ENCODE measurements at regions not wholly inside any gene's neighbourhood (a gene's known extent, or its start where the extent isn't known, plus 50 kb on each side); places are given as distances from the start of the nearest gene placed in this dataset.

DNA sequence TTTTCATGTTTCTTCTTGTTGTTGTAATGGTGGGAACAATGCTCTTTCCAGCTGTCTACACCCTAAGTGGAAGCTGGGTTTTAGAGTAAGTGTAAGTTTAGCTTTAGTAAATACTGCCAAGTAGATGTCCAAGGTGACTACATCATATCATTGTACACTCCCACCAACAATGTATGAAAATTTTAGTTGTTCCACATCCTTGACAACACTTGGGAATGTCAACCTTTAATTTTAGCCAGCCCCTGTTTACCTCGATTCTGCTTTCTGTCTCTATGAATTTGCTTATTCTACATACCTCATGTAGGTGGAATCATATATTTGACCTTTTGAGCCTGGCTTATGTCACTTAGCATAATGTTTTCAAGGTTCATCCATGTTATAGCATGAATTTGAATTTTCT, 93.0 kb downstream of the MTPAP start:
- no peak for DNase-seq (ENCODE audit: low read depth)

DNA sequence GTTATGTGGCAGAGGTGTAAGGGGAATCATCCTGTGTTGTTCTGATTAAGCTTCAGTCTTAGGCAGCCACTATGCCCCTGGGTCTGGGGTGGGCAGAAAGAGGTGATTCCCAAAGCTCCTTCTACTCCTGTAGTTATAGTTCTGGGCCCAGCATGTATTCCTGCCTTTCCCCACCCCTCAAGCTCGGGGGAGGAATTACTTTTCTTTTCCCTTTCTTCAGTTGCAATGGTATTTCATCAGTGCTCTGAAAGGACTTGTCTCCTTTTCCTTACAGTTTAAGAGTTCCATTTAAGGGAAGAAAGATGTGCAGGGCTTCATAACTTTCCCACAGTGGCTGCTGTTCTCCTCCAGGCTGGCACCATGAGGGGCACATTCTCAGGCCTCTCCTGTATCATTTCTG, 94.2 kb downstream of the MTPAP start:
- no peak for DNase-seq (ENCODE audit: low read depth)

DNA sequence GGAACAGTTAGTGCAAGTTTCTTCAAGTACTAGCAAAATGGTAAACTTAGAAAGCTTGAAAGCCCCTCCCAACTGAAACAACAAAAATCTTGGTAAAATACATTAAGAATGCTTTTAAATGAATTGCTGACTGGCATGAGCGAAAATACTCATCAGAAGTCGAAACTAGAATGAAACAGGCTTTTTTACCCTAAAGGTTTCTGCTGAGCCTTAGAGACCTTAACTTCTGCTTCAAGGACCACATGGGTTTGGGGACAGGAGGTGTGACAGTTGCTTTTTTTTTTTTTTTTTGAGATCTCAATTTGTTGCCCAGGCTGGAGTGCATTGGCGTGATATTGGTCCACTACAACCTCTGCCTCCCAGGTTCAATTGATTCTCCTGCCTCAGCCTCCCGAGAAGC, 100.3 kb downstream of the MTPAP start:
- no peak for DNase-seq (ENCODE audit: low read depth)

DNA sequence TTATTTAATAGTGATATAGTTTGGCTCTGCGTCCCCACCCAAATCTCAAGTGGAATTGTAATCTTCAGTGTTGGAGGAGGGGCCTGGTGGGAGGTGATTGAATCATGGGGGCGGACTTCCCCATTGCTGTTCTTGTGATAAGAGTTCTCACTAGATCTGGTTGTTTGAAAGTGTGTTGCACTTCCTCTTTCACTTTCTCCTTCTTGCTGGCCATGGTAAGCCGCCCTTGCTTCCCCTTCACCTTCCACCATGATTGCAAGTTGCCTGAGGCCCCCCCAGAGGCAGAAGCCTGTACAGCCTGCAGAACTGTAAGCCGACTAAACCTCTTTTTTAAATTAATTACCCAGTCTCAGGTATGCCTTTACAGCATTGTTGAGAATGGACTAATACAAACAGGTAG, 101.4 kb downstream of the MTPAP start:
- no peak for DNase-seq (ENCODE audit: low read depth)

DNA sequence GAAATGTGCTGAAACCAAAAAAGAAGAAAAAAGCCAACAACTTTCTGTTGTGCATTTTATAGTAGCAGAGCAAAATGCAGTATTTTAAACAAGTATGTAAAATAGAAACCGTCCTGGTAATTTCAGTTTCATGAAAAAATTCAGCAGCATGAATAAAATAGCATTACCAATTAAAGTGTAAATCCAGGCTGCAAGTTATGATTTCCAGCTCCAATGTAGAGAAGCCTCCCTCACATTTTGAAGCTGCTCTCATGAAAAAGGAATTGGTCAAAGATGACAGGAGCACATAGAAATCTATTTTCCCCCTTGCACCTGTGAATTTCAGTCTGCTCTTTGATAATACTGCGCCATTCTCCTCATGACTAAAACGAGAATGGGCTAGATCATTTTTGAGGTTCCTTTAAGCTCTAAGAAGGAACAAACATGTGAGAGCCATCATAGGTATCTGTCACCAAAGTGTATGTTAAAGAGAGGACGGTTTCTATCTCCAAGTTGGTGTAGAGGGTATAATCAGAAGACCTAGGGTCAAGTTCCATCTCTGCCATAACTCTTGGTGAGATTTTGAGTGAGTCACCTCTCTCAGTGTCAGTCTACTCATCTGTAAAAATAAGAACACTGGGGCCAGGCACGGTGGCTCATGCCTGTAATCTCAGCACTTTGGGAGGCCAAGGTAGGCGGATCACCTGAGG, 107.5 kb downstream of the MTPAP start:
- DNase-seq (ENCODE audit: low read depth): no peak

DNA sequence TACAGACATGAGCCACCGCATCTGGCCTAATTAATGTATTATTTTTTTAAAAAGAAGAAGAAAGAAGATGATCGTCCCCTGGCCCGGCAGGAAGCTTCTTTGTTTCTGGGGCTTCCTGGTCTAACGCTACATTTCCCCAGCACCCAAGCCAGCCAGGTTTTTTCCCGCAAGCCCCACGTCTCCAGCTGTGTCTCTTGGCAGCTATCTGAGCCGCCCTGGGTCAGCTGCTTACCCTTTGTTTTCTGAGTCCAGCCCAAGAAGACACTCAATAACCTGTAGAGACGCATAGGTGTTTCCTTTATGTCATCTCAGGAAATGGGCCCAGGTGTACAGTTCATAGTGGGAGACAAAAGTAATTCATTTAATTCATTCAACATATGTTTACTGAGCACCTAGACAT, 110.2 kb downstream of the MTPAP start:
- DNase-seq (ENCODE audit: low read depth): no peak

DNA sequence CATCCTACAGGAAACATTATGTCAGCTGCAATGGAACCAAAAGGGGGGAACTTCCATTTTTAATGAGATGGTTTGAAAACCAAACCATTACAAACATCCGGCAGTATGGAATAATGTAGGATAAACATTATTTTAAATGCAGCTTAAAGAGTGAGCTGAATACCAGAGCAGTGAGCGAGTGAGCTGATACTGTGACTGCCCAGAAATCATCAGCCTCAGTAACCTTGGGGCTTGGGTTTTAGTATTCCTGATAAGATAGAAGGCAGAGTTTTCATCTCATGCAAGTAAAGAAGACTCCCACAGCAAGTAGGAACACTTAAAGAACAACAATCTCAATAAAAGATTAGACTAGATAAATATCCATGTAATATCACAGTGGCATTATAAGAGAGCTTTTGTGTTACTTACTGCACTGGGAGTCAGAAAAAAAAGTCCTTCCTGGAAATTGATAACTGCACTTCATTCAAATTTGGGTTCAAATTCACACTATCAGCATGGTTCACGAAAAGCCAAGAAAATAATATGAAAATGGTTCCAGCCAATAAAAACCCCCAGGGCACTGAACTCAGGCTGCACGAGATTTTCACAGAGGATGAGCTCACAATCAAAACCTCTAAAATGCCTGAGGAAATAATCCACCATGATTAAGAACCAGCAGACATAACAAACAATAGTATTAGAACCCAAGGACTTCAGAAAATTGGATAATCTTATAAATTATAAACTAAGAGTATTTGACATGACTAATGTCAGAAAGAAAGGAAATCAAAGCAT, 115.7 kb downstream of the MTPAP start:
- DNase-seq (ENCODE audit: low read depth): no peak

DNA sequence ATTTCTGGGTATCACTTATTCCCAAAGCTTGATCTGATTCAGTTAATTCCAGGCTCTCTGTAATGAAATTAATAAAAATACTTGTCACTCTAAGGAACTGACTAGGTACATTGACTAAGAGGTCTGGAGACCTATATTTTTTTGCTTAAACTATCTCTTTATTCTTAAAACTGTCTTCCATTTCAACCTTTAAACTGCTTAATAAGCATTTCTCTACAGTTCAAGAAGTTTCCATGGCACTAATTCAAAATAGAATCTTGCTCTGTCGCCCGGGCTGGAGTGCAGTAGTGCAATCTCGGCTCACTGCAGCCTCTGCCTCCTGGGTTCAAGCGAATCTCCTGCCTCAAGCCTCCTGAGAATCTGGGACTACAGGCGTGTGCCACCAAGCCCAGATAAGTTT, 117.4 kb downstream of the MTPAP start:
- no peak for DNase-seq (ENCODE audit: low read depth)

DNA sequence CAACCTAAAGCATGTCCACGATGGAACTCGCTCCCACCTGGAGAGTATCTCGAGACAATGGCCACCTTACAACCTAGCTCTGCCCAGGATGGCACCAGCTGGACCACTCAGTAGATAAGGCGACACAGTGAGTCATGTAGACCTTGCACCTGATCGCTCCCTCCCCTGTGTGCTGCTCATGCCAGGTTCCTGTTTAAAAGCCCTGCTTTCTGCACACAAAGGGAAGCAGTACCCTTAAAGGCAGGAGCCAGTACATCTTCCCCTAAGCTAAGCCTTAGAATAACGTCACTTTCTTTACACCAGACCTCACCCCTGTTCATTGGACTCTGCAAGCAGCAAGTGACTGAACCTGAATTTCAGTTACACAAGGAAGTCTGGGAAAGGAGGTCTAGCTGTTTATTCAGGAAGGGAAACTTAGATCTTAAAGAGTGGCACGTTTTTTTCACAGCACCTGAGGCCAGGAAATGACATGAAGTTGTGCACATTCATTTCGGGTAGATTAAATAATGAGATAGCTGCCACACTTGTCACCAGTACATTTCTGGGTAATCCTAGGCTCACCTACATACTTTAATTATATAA, 117.9 kb downstream of the MTPAP start:
- DNase-seq (ENCODE audit: low read depth): no peak

DNA sequence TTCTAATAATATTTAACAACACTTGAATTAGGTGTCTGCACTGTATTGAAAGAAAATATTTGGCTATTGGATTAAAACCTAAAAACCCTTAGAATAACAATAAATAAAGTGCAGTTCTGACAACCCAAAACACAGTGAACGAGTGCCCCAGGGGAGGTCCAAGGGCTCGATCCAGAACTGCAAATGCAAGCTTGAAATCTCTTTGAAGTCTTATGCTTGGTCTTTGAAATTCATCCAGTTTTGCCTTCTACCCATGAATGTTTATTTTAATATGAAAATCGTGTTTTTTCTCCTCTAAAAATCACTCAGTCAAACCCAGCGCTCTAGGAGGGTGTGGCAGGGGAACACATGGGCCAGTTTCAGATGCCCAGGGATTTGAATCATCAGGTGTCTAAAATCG, 119.5 kb downstream of the MTPAP start:
- no peak for DNase-seq (ENCODE audit: low read depth)

DNA sequence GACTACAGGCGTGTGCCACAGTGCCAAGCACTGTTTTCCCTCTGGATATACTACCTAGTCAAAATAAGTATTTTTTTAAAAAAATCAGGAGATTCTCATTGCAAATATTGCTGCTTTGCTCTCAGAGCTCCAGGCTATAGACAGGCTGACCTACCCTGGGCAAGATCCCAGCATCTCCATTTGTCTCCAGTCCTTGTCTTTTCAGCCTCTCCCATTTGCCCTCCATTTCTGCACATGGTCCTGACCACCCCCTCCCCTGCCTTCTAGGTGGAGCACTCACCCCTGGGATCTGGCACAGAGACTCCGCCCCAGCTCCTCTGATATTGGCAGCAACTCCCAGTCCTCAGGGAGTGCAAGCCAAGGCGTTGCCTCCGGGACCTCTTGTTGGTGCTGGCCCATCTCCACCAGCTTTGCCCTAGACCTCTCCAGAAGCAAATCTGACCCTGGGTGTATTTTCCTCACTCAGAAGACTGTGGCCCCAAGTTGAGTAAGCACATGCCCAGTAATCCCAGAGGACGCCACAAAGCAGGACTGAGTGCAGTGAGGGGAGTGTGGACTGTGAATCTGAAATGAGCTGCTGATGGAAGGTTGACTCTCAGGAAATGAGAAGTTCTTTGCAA, 120.6 kb downstream of the MTPAP start:
- no peak for DNase-seq (ENCODE audit: low read depth)

DNA sequence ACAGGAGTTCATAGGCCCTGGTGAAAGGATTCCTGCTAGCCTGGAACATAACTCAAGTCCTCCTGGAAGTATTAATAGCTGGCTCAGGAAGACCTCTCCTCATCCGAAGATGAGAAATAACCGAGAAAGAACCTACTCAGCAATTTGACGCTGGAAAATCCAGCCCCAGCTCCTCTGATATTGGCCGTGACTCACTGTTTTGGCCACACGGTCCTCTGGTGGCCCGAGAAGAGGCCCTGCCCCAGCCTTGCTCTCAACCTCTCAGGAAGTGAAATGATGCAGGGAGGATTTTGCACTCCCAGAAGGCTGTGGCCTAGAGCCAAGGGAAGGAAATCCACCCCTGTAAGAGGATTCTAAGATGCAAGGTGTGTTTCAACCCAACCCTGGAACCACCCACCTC, 121.6 kb downstream of the MTPAP start:
- no peak for DNase-seq (ENCODE audit: low read depth)

DNA sequence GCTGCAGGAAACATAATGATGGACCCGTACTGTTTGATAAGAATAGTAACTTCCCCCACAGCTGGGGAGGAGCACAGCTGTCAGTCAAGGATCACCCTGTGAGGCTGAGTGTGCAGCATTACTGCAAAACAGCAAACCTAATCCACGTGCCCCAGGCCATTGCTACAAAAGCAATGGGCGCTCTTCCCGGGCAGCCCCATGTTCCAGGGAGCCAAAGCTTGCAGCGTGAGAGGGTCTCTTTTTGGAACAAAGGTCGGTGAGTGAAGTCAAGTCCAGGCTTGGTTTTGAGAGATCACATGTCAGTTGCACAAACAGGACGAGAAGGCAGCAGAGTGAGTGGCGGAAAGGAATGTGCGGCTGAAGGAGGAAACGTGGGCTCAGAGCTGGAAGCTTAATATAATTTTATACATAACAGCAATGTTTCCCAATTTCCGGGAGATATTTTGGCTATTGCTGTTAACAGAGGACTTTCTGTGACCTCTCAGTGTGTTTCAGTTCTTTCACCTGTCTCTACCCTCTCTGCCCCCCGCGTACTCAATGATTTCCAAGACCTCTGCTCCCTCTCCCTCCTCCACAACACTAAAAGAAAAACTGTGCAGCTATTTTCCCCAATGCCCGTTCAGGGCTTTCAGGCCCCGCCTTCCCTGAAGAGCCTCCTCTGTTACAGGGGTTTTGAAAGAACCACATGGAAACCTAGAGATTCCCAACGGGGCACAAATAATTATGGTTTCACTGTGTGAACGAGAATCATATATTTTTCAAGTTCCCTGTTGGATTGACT, 128.9 kb downstream of the MTPAP start:
- DNase-seq (ENCODE audit: low read depth): no peak

DNA sequence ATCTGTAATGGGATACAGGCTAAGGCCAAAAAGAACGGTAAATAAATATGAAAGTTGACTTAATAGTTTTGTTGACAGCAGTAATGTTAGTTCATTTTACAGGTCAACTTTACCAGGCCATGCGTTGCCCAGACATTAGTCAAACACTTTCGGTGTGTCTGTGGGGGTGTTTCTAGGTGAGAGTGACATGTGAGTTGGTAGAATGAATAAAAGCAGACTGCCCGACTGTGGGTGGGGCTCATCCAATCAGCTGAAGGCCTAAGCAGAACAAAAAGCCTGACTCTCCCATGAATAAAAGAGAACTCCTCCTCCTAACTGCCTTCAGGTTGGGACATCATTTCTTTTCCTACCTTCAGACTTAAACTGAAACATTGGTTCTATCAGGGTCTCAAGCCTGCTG, 132.3 kb downstream of the MTPAP start:
- no peak for DNase-seq (ENCODE audit: low read depth)

DNA sequence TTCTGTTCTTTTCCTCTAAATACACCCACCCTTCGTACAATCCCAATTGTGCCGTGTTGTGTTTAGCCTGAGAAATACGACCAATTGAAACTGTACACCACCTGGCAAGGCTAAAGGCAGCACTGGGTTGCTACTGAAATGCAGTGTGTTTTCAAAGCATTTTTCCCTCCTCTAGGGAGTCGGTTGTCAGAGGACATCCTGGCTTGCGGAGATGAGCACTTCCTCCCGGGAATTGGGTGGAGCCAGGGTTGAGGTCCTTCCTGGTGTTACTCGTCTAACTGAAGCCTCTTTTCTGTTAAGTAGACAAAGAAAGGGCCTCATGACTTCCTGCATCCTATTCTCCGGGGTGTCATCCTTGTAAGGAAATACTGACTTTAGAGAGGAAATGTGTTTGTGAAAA, 133.5 kb downstream of the MTPAP start:
- DNase-seq (ENCODE audit: low read depth): no peak

DNA sequence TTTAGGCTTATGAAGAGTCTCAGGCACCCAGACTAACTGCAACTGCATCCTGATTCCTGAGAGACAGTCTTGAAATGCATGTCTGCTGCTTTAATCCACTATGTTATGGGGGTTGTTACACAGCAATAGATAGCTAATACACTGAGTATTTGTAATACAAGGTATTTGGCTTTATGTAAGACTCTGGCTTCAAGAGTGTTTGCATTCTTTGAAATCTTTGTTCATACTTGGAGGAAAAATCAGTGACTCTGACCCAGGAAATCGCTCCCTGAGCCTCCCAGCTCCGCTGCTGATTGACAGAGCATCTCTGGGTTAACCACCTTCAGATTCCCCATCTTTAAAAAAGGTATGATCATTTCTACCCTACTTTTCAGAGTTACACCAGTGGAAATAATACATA, 133.9 kb downstream of the MTPAP start:
- no peak for DNase-seq (ENCODE audit: low read depth)

DNA sequence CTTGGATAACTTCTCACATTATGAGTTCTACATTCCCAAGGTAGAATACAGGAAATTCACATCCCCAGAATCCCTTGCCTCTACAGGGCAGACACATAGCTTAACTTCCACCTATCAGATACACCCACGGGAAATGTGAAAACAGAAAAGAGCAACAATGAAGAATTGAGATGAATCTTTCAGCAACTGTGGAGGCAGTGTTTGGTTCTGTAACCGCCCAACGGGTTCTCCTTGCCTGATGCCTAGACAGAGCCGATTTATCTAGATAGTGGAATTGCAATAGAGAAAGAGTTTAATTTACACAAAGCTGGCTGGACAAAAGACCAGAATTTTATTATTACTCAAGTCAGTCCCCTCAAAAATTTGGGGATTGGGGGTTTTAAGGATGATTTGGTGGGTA, 138.8 kb downstream of the MTPAP start:
- DNase-seq (ENCODE audit: low read depth): no peak

DNA sequence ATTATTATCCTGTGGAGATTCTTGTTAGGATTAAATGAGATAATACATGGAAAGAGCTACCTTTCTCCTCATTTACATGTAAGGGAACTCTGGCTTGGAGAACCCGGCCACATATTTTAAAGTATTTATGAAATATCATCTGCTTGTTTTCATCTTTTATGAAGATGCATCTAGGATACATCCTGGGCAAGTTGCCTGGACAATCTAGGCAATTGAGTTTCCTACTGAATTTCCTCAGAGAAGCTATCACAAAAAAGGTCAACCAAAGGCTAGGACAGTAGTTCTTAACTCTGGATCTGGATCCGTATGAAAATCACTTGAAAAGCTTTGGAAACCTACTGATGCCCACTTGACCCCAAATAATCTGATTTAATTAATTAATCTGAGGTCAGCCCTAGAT, 140.7 kb downstream of the MTPAP start:
- DNase-seq (ENCODE audit: low read depth): no peak

DNA sequence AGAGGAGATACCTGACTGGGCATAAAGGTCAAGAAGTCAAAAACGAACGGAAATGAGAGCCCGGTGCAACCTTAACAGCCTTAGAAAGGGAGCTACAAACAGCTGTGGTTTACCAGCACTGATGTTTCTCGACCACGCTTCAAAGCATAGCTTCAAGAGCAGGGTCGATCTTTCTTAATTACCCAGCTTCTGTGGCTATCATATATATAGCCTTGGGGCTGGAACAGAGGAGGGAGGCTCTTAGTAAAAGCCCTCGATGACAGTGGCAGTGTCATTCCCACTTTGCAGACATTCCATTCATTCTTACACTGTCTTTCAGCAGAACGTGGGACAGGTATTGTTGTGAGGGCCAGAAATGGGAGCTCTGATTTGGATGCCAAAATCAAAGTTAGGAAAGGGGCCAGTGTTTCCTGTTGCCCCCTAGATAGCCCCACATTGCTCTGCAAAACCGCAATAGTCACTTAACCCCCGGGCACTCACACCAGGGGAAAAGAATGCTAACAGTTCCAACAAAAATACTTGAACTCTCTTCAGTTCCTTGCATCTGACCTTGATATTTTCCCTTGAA, 141.5 kb downstream of the MTPAP start:
- DNase-seq (ENCODE audit: low read depth): no peak

DNA sequence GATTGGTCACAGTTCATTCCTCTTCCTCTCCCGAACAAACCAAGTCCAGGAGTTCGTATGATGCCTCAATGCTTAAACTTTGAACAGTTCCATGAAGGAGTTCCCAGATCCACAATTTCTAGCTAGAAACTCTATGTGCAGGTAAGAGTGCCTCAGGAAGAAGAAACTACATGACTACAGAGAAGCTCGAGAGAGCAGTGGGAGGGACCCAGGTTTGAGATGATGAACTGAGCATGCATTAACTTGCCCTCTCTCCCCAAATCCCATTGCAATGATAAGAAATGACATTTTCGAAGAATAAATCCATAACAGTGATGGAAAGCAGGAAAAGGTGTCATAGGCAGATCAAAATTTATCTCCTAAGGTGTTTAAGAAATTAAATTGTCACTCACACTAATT, 140.6 kb upstream of the JCAD start:
- DNase-seq (ENCODE audit: low read depth): no peak

DNA sequence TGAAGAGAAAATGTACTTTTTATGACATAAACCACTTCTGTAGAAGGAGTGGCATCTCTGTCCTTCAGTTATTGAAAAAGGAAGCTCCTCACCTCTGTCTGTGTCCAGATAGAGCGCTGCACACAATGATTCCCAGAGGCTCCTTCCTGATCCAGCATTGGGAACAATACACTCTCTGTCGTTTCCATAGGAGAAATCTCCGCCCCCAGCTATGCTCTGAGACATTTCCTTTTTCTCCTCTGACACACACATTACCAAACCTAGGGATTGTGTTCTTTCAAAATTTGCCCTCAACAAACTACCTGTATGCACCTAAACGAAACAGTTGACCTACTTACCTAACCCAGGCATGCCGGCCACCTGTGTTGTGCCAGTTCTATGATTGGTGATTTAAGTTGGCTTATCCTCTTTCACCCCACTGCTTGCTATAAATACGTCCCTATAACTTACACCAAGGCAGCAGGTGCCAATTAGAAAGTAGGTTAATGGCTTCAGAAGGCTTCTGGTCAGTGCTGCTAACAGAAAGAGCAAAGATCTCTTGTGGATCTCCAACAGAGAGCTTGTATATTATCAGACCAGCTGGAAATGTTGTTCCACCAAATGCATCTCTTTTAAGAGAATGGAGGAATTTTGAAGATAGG, 140.1 kb upstream of the JCAD start:
- DNase-seq (ENCODE audit: low read depth): no peak

DNA sequence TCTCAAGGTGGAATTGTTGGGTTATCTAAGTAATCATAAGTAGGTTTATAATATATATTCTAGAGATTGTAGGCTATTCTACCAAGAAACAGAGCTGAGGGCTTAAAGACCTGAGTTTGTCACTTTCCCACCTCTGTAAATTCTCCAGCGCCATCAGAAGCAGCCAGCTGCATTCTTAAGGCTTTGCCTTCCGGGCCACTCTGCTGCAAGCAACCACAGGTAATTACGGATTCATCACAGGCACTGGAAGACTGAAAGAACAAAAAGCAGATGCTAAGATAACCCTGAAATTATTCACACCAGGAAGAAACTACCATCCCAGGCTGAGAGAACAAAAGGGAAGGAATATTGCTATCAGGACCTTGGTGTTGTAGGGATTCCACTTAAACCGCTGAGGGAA, 137.8 kb upstream of the JCAD start:
- no peak for DNase-seq (ENCODE audit: low read depth)
